GM12878 (cell line): ENCODE measurements at regions not wholly inside any gene's neighbourhood (a gene's known extent, or its start where the extent isn't known, plus 50 kb on each side); places are given as distances from the start of the nearest gene placed in this dataset.

ENCODE experiments used
- ATAC-seq: fragments of 200-7000 bp; cut with Tn5 transposase; 3 replicates; pipeline ENCODE4 v1.9.1; 2020; ENCODE audit warnings: mild to moderate bottlenecking, moderate library complexity
- BruUV-seq: library from RNA; stranded (reverse); fragments of 400-500 nt; replicated peaks from 2 replicates; lab custom pipeline; 2021; lab: Mats Ljungman, UMichigan
- CTCF ChIA-PET: fragments of 300-600 bp; sonication (Branson Sonifier 250); formaldehyde crosslinking; extraction: SDS; loops from one replicate; lab custom pipeline; 2021; ENCODE audit warnings: inconsistent platforms; lab: Yijun Ruan, JAX
- POLR2A ChIA-PET: fragments of 350-600 bp; formaldehyde crosslinking; extraction: SDS; loops from one replicate; lab custom pipeline; 2021; ENCODE audit warnings: inconsistent platforms; lab: Charles Lee
- RAD21 ChIA-PET: fragments of 300-600 bp; sonication (Branson Sonifier 250); formaldehyde crosslinking; loops from one replicate; lab custom pipeline; 2023; ENCODE audit warnings: antibody characterized with exemption; ENCODE audit not compliant: unreplicated experiment; lab: Charles Lee
- SMC1A ChIA-PET: fragments of 300-600 bp; sonication (Branson Sonifier 250); formaldehyde crosslinking; loops from one replicate; lab custom pipeline; 2023; ENCODE audit not compliant: unreplicated experiment, uncharacterized antibody; lab: Charles Lee
- DNase-seq: peaks from one replicate; pipeline ENCODE4 v3.0.0-alpha.2; 2011; ENCODE audit warnings: low read depth, low spot score
- FAIRE-seq: peaks from 3 replicates; lab custom pipeline; 2011; peaks lifted over from hg19 to GRCh38; lab: Jason Lieb, UNC
- H2AFZ ChIP-seq: 2 replicates; pipeline ENCODE4 v1.6.0; 2011; ENCODE audit warnings: low read depth, low read length, control low read depth; ENCODE audit not compliant: control insufficient read depth
- H3K27ac ChIP-seq: 2 replicates; pipeline ENCODE4 v1.5.1; 2011; ENCODE audit warnings: control low read depth; ENCODE audit not compliant: control insufficient read depth, insufficient read depth
- H3K27me3 ChIP-seq, 2 experiments: replicated peaks in 1 of 2; 2 replicates each; pipeline versions ENCODE4 v1.6.0 to v1.6.1; 2011; ENCODE audit warnings: low read length in 1 of 2; ENCODE audit not compliant: control insufficient read depth in 2 of 2, insufficient read depth in 2 of 2
- H3K36me3 ChIP-seq, 2 experiments: 2 replicates each; pipeline ENCODE4 v1.5.1; 2011; ENCODE audit warnings: low read length in 1 of 2; ENCODE audit not compliant: control insufficient read depth in 2 of 2, insufficient read depth in 2 of 2
- H3K4me1 ChIP-seq: 2 replicates; pipeline ENCODE4 v1.6.1; 2011; ENCODE audit warnings: mild to moderate bottlenecking, low read length, moderate library complexity, mixed read lengths; ENCODE audit not compliant: control insufficient read depth, insufficient read depth
- H3K4me2 ChIP-seq: 2 replicates; pipeline ENCODE4 v1.6.0; 2011; ENCODE audit warnings: control low read depth; ENCODE audit not compliant: control insufficient read depth, insufficient read depth
- H3K4me3 ChIP-seq: fragments of 200-600 bp; sonication (generic); 2 replicates; pipeline ENCODE4 v1.5.1; 2016
- H3K79me2 ChIP-seq: 2 replicates; pipeline ENCODE4 v1.6.0; 2011; ENCODE audit warnings: low read length; ENCODE audit not compliant: control insufficient read depth, insufficient read depth
- H3K9ac ChIP-seq: 2 replicates; pipeline ENCODE4 v1.8.0; 2011; ENCODE audit warnings: low read length, control low read depth, mixed read lengths; ENCODE audit not compliant: control insufficient read depth, insufficient read depth
- H3K9me3 ChIP-seq: replicated peaks from 3 replicates; pipeline ENCODE4 v1.5.1; 2011; ENCODE audit warnings: mild to moderate bottlenecking, low read length; ENCODE audit not compliant: control insufficient read depth, insufficient read depth
- H4K20me1 ChIP-seq: 2 replicates; pipeline ENCODE4 v1.6.0; 2011; ENCODE audit not compliant: control insufficient read depth, insufficient read depth
- BMI1 ChIP-seq: fragments of 450-650 bp; IDR thresholded peaks from 2 replicates; pipeline ENCODE4 v1.6.1; 2016; ENCODE audit warnings: mild to moderate bottlenecking, moderate library complexity, borderline replicate concordance
- CHD1 ChIP-seq: IDR thresholded peaks from 2 replicates; pipeline ENCODE4 v1.6.1; 2012; ENCODE audit warnings: low read depth, low read length, improper control_type of control experiment
- CHD2 ChIP-seq: IDR thresholded peaks from 2 replicates; pipeline ENCODE4 v1.6.1; 2011; ENCODE audit warnings: low read depth, low read length, improper control_type of control experiment, borderline replicate concordance
- CREM ChIP-seq: IDR thresholded peaks from 2 replicates; pipeline ENCODE4 v1.6.1; 2014; ENCODE audit warnings: antibody characterized with exemption, low read depth
- ETV6 ChIP-seq, 2 experiments: fragments of 450-650 bp in 1 of 2; IDR thresholded peaks in 1 of 2; conservative IDR thresholded peaks in 1 of 2; 2 replicates each; pipeline ENCODE4 v1.6.1; 2014; ENCODE audit warnings: antibody characterized with exemption in 1 of 2, borderline replicate concordance in 1 of 2, low read depth in 1 of 2, mild to moderate bottlenecking in 1 of 2, moderate library complexity in 1 of 2
- MEF2A ChIP-seq: IDR thresholded peaks from 2 replicates; pipeline ENCODE4 v1.6.1; 2011; ENCODE audit warnings: low read depth, mild to moderate bottlenecking, low read length, moderate library complexity; ENCODE audit not compliant: insufficient read depth
- MTA3 ChIP-seq: IDR thresholded peaks from 2 replicates; pipeline ENCODE4 v1.6.1; 2012; ENCODE audit warnings: low read length, inconsistent platforms, borderline replicate concordance
- NFXL1 ChIP-seq: fragments of 450-650 bp; IDR thresholded peaks from 2 replicates; pipeline ENCODE4 v1.6.1; 2017; ENCODE audit warnings: antibody characterized with exemption, mild to moderate bottlenecking, borderline replicate concordance
- RAD21 ChIP-seq: IDR thresholded peaks from 2 replicates; pipeline ENCODE4 v1.6.1; 2011; ENCODE audit warnings: mild to moderate bottlenecking, low read depth, low read length, moderate library complexity; ENCODE audit not compliant: insufficient read depth
- RAD51 ChIP-seq: fragments of 450-650 bp; IDR thresholded peaks from 2 replicates; pipeline ENCODE4 v1.6.1; 2016; ENCODE audit warnings: moderate library complexity, mild to moderate bottlenecking, inconsistent platforms
- SRF ChIP-seq, 2 experiments: IDR thresholded peaks; 2 replicates each; pipeline ENCODE4 v1.6.1; 2011; ENCODE audit warnings: low read depth in 2 of 2, low read length in 2 of 2, mild to moderate bottlenecking in 1 of 2, moderate library complexity in 1 of 2
- YBX1 ChIP-seq: fragments of 450-650 bp; IDR thresholded peaks from 2 replicates; pipeline ENCODE4 v1.6.1; 2016; ENCODE audit warnings: antibody characterized with exemption
- ZNF24 ChIP-seq: fragments of 450-650 bp; IDR thresholded peaks from 2 replicates; pipeline ENCODE4 v1.6.1; 2017; ENCODE audit warnings: antibody characterized with exemption, mild to moderate bottlenecking
- WGBS: methylation state at CpG from one replicate; pipeline ENCODE4 v1.1.6; 2016; ENCODE audit warnings: low lambda C conversion rate; ENCODE audit not compliant: insufficient replicate concordance, insufficient coverage; ENCODE audit errors: missing lambda C conversion rate; 5-methylcytosine and 5-hydroxymethylcytosine counted together
- in situ Hi-C: fragments of 300-500 bp; cut with MboI; formaldehyde crosslinking; loops from 9 replicates; pipeline ENCODE4 v1.14.3; 2018; ENCODE audit warnings: mixed read lengths
- intact Hi-C: fragments of 100-400 bp; cut with micrococcal nuclease; formaldehyde crosslinking; loops from one replicate; pipeline ENCODE4 v1.14.2; 2022; ENCODE audit not compliant: unreplicated experiment
- TF ChIP-seq, protein P1 (sequence below): IDR thresholded peaks from 2 replicates; pipeline ENCODE4 v1.6.1; 2011; ENCODE audit warnings: mild to moderate bottlenecking, low read depth, low read length, moderate library complexity; ENCODE audit not compliant: insufficient replicate concordance
- TF ChIP-seq, protein P2 (sequence below): fragments of 450-650 bp; IDR thresholded peaks from 2 replicates; pipeline ENCODE4 v1.6.1; 2018; ENCODE audit warnings: borderline replicate concordance, mild to moderate bottlenecking; ENCODE audit not compliant: partially characterized antibody

DNA sequence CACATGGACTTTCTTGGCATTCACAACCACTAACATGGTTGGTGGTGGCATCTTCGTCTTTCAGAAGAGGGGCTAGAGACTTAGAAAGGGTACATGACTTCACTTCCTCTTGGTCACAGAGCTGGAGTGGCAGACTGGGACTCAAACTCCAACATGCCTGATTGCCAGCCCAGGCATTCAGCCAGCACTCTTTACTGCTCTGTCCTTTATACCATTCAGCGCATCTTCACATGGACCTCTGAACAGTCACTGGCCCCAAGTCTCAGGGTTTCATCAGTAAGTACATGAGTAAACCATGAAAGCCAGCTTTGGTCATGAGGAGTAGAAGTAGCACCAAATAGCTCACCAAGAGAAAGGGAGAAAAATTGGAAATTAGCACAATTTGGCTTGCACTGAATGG, 148.4 kb upstream of the KLF14 start:
- POLR2A ChIA-PET, result no interaction called here

DNA sequence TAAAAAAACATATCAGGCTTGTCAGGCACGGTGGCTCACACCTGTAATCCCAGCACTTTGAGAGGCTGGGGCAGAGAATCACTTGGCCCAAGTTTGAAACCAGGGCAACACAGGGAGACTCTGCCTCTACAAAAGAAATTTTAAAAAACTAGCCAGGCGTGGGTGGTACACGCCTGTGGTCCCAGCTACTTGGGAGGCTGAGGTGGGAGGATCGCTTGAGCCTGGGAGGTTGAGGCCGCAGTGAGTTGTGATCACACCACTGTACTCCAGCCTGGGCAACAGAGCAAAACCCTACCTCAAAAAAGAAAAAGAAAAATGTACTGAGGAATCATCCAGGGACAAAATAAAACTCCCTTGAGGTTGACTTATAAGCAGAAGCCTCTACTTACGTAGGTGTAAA, 149.9 kb upstream of the KLF14 start:
- Histone ChIP-seq H3K79me2 (0 out of 2 replicates have a peak, but pooled peaks cover 3% of the 10 kb centered on the region), H3K27me3 (no peaks in the 10 kb centered on the region), H3K9ac (no peak overlapping the region), H2AFZ (no peak overlapping the region), H3K4me1 (no peaks in the 10 kb centered on the region), H3K9me3 (no peaks in the 10 kb centered on the region), H4K20me1 (no peaks in the 10 kb centered on the region), H3K4me3 (no peak overlapping the region), H3K27ac (no peak overlapping the region), H3K4me2 (no peak overlapping the region), H3K36me3 (peaks cover 24 to 63% of the 10 kb centered on the region in 2 experiments)
- 97% methylated on average over 6 of the region's 6 CpGs for WGBS
- FAIRE-seq (no peak), ATAC-seq (no peak), DNase-seq (no peak)
- in situ Hi-C loops, result no loop called here
- intact Hi-C loops, result no loop called here
- BruUV-seq, result no TSS peak
- CTCF ChIA-PET, result interaction anchor here (1.4 to 3.1 kb wide), 2 partner anchors 10 to 13 kb away, joined by 3 to 15 read pairs; no protein-coding TSS in a partner anchor
- RAD21 ChIA-PET, result no interaction called here
- POLR2A ChIA-PET, result no interaction called here
- SMC1A ChIA-PET, result interaction anchor here (1.8 to 2.6 kb wide), 2 partner anchors 10 to 156 kb away, joined by 4 to 15 read pairs; no protein-coding TSS in a partner anchor
- no peak for TF ChIP-seq BMI1
- TF ChIP-seq ZNF24, result no peak
- TF ChIP-seq CREM, result no peak
- no peak for TF ChIP-seq YBX1
- TF ChIP-seq MTA3, result no peak
- TF ChIP-seq, protein P1, sequence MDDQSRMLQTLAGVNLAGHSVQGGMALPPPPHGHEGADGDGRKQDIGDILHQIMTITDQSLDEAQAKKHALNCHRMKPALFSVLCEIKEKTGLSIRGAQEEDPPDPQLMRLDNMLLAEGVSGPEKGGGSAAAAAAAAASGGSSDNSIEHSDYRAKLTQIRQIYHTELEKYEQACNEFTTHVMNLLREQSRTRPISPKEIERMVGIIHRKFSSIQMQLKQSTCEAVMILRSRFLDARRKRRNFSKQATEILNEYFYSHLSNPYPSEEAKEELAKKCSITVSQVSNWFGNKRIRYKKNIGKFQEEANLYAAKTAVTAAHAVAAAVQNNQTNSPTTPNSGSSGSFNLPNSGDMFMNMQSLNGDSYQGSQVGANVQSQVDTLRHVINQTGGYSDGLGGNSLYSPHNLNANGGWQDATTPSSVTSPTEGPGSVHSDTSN, result no peak
- TF ChIP-seq MEF2A, result no peak
- TF ChIP-seq, protein P2, sequence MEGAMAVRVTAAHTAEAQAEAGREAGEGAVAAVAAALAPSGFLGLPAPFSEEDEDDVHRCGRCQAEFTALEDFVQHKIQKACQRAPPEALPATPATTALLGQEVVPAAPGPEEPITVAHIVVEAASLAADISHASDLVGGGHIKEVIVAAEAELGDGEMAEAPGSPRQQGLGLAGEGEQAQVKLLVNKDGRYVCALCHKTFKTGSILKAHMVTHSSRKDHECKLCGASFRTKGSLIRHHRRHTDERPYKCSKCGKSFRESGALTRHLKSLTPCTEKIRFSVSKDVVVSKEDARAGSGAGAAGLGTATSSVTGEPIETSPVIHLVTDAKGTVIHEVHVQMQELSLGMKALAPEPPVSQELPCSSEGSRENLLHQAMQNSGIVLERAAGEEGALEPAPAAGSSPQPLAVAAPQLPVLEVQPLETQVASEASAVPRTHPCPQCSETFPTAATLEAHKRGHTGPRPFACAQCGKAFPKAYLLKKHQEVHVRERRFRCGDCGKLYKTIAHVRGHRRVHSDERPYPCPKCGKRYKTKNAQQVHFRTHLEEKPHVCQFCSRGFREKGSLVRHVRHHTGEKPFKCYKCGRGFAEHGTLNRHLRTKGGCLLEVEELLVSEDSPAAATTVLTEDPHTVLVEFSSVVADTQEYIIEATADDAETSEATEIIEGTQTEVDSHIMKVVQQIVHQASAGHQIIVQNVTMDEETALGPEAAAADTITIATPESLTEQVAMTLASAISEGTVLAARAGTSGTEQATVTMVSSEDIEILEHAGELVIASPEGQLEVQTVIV, result no peak
- no peak for TF ChIP-seq RAD51
- TF ChIP-seq SRF (IDR thresholded peaks at IDR 0.05; ENCODE audit: low read depth in 2 of 2, low read length in 2 of 2), result no peak
- no peak for TF ChIP-seq RAD21
- no peak for TF ChIP-seq CHD2
- TF ChIP-seq ETV6 (conservative IDR thresholded peaks at IDR 0.05 in 1 of 2, IDR thresholded peaks at IDR 0.05 in 1 of 2; ENCODE audit: borderline replicate concordance in 1 of 2, low read depth in 1 of 2), result no peak
- no peak for TF ChIP-seq NFXL1

More for the DNA sequence above, 148.4 kb upstream of the KLF14 start:
- no peak overlapping the region for H3K4me2 ChIP-seq
- H2AFZ ChIP-seq, result no peak overlapping the region
- H3K27ac ChIP-seq, result no peak overlapping the region
- H3K79me2 ChIP-seq, result no peaks in the 10 kb centered on the region
- ChIA-PET SMC1A (interaction anchor here (1.1 to 2.6 kb wide), 3 partner anchors 9 to 158 kb away, joined by 3 to 15 read pairs (median 6); no protein-coding TSS in a partner anchor), RAD21 (interaction anchor here (1.6 kb wide), 1 partner anchor 158 kb away, joined by 6 read pairs; no protein-coding TSS in a partner anchor), CTCF (interaction anchor here (0.8 to 3.1 kb wide), 6 partner anchors 9 to 158 kb away, joined by 3 to 15 read pairs (median 6); no protein-coding TSS in a partner anchor)
- H3K27me3 ChIP-seq, result no peaks in the 10 kb centered on the region
- intact Hi-C loops, result no loop called here
- no peaks in the 10 kb centered on the region for H4K20me1 ChIP-seq
- no peaks in the 10 kb centered on the region for H3K4me1 ChIP-seq
- peaks cover 23 to 65% of the 10 kb centered on the region in 2 experiments for H3K36me3 ChIP-seq
- in situ Hi-C loops, result no loop called here
- no peak overlapping the region for H3K4me3 ChIP-seq
- 75% methylated on average over 2 of the region's 2 CpGs for WGBS
- FAIRE-seq (no peak), DNase-seq (no peak), ATAC-seq (no peak)
- no TSS peak for BruUV-seq
- no peaks in the 10 kb centered on the region for H3K9me3 ChIP-seq
- TF ChIP-seq CHD1, result no peak
- H3K9ac ChIP-seq, result no peak overlapping the region
